RWPE2 (cell line): ENCODE measurements at regions not wholly inside any gene's neighbourhood (a gene's known extent, or its start where the extent isn't known, plus 50 kb on each side); places are given as distances from the start of the nearest gene placed in this dataset.

Experiments
- ATAC-seq: fragments of 200-7000 bp; cut with Tn5 transposase; 3 replicates; pipeline ENCODE4 v1.9.1; 2021; ENCODE audit warnings: low read depth
- DNase-seq: peaks from one replicate; pipeline ENCODE4 v3.0.0-alpha.2; 2020; ENCODE audit warnings: low spot score
- H3K27ac ChIP-seq: fragments of 450-650 bp; 2 replicates; pipeline ENCODE4 v1.5.1; 2017; ENCODE audit warnings: mild to moderate bottlenecking; ENCODE audit not compliant: poor library complexity, severe bottlenecking
- H3K27me3 ChIP-seq: fragments of 250-450 bp; sonication (Bioruptor Pico); 2 replicates; pipeline ENCODE4 v1.5.1; 2021; ENCODE audit warnings: mild to moderate bottlenecking, moderate library complexity; ENCODE audit not compliant: insufficient read depth, poor library complexity, severe bottlenecking
- H3K36me3 ChIP-seq: fragments of 250-450 bp; sonication (Bioruptor Pico); 2 replicates; pipeline ENCODE4 v1.5.1; 2020; ENCODE audit warnings: low read depth, mild to moderate bottlenecking, moderate library complexity
- H3K4me1 ChIP-seq: fragments of 250-450 bp; sonication (Bioruptor Pico); 2 replicates; pipeline ENCODE4 v1.5.1; 2021; ENCODE audit warnings: mild to moderate bottlenecking, moderate library complexity; ENCODE audit not compliant: insufficient read depth, poor library complexity, severe bottlenecking
- H3K4me3 ChIP-seq: fragments of 250-450 bp; sonication (Bioruptor Pico); 2 replicates; pipeline ENCODE4 v1.5.1; 2021; ENCODE audit warnings: mild to moderate bottlenecking, moderate library complexity; ENCODE audit not compliant: severe bottlenecking
- H3K9me3 ChIP-seq: fragments of 250-450 bp; sonication (Bioruptor Pico); 2 replicates; pipeline ENCODE4 v1.5.1; 2021; ENCODE audit warnings: mild to moderate bottlenecking, moderate library complexity; ENCODE audit not compliant: severe bottlenecking
- TF ChIP-seq, protein P1 (sequence below): fragments of 450-650 bp; IDR thresholded peaks from one replicate; pipeline ENCODE4 v1.5.1; 2017; ENCODE audit warnings: mild to moderate bottlenecking, moderate library complexity; ENCODE audit not compliant: poor library complexity, severe bottlenecking

DNA sequence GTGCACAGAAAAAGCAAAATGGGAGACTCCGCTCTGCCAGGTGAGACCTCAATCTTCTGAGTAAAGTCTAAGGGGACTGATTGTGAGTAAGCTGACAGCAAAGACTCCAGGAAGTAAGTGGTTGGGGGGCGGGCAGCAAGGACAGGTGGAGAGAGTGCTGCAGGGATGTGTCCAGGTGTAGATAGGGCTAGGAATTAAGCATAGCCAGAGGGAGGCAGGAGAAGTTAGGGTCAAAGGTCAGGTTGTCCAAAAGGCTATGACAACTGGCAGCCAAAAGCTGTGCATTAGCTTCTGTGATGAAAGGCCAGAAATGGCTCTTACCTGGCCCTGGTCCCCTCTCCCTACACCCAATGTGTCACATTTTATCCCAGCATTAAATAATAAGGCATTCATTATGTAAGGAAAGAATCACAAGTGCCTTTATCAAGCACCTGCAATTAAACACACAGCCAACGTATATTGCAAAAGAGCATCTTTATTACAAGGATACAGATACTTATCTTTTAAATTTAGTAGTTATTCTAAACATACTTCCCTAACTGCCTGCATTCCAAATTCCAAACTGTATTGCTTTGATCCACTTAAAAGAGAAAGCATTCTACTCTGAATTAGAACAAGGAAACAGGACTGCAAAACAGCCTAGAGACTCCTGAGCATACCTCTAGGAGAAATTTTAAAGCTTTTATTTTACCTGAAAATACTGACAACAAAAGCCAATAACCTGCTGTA lies 247.9 kb downstream of the IRS1 start:
- Histone ChIP-seq H3K4me1 (no peaks in the 10 kb centered on the region), H3K36me3 (no peaks in the 10 kb centered on the region), H3K27ac (no peak overlapping the region), H3K9me3 (no peaks in the 10 kb centered on the region), H3K27me3 (no peaks in the 10 kb centered on the region), H3K4me3 (no peak overlapping the region)
- TF ChIP-seq, protein P1, sequence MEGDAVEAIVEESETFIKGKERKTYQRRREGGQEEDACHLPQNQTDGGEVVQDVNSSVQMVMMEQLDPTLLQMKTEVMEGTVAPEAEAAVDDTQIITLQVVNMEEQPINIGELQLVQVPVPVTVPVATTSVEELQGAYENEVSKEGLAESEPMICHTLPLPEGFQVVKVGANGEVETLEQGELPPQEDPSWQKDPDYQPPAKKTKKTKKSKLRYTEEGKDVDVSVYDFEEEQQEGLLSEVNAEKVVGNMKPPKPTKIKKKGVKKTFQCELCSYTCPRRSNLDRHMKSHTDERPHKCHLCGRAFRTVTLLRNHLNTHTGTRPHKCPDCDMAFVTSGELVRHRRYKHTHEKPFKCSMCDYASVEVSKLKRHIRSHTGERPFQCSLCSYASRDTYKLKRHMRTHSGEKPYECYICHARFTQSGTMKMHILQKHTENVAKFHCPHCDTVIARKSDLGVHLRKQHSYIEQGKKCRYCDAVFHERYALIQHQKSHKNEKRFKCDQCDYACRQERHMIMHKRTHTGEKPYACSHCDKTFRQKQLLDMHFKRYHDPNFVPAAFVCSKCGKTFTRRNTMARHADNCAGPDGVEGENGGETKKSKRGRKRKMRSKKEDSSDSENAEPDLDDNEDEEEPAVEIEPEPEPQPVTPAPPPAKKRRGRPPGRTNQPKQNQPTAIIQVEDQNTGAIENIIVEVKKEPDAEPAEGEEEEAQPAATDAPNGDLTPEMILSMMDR: no peak
- no peak for DNase-seq
- ATAC-seq: no peak

DNA sequence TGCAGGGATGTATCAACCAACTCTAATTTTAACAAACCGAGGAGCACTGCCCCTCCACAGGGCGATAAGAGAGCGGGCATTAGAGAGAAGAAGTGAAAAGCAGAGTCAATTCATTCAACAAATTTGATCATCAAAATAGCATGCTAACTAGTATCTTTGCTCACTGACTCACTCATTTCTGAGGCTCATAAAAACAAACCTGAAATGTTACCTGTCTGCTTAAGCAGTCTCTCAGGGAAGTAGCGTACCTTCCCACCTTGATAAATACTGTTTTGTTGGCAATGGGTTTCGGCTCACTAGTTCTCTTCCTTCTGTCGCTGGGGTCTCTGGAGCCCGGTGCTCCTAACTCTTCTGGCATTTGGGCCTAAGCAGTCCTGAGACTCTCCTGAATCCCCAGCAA lies 248.8 kb downstream of the IRS1 start:
- H3K9me3 ChIP-seq: no peaks in the 10 kb centered on the region
- no peaks in the 10 kb centered on the region for H3K27me3 ChIP-seq
- no peaks in the 10 kb centered on the region for H3K36me3 ChIP-seq
- no peak overlapping the region for H3K27ac ChIP-seq
- no peaks in the 10 kb centered on the region for H3K4me1 ChIP-seq
- ATAC-seq: no peak
- no peak overlapping the region for H3K4me3 ChIP-seq
- TF ChIP-seq, protein P1: no peak
- no peak for DNase-seq

DNA sequence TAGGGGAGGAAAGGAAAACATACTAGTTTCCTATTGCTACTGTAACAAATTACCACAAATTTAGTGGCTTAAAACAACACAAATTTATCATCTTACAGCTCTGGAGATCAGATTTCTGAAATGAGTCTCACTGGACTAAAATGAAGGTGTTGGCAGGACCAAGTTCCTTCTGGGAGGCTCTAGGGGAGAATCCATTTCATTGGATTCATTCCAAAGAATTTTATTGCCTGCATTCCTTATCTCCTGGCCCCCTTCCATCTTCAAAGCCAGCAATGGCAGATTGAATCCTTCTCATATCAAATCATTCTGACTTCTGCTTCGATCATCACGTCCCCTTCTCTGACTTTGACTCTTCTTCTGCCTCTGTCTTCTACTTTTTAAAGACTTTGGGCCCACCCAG lies 250.9 kb downstream of the IRS1 start:
- DNase-seq (no peak), ATAC-seq (no peak)
- no peak overlapping the region for H3K4me3 ChIP-seq
- H3K9me3 ChIP-seq: peaks cover 2% of the 10 kb centered on the region
- no peak overlapping the region for H3K27ac ChIP-seq
- no peaks in the 10 kb centered on the region for H3K36me3 ChIP-seq
- TF ChIP-seq, protein P1: no peak
- no peaks in the 10 kb centered on the region for H3K27me3 ChIP-seq
- H3K4me1 ChIP-seq: no peaks in the 10 kb centered on the region

DNA sequence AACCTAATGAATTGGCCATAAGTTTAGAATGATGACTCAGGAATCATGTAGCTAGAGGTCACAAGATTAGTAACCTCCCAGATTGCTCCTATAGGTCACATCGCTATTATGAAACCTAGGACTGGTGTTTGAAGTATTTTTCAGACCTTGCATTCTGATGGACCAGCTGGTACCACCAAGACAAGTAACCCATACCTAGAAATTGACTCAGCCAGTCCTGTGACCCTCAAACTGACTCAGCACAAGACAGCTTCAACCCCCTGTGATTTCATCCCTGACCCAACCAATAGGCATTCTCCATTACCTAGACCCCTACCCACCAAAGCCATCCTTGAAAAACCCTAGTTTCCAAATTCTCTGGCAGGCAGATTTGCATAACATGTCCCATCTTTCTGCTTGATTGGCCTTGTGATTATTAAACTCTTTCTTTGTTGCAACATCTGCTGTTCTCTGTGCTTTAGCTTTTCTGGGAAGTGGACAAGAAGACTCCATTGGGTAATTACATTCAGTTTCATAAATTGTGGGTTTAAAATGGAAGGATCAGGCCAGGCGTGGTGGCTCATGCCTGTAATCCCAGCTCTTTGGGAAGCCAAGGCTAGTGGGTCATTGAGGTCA lies 254.9 kb downstream of the IRS1 start:
- TF ChIP-seq, protein P1: no peak
- no peak for ATAC-seq

More for the DNA sequence above, 254.9 kb downstream of the IRS1 start:
- DNase-seq: no peak
- H3K27ac ChIP-seq: no peak overlapping the region
- peaks cover 2% of the 10 kb centered on the region for H3K9me3 ChIP-seq
- H3K4me3 ChIP-seq: no peak overlapping the region
- H3K4me1 ChIP-seq: no peaks in the 10 kb centered on the region
- no peaks in the 10 kb centered on the region for H3K27me3 ChIP-seq
- H3K36me3 ChIP-seq: no peaks in the 10 kb centered on the region
